HG02852 (cell line): ENCODE measurements at regions not wholly inside any gene's neighbourhood (a gene's known extent, or its start where the extent isn't known, plus 50 kb on each side); places are given as distances from the start of the nearest gene placed in this dataset.
"Not testable (repeated sequence)": the region's sequence is repeated elsewhere in the genome, so short reads cannot be mapped to it uniquely, and the experiment has no call there.

Source experiments
- ATAC-seq: cut with Tn5 transposase; IDR thresholded peaks from one replicate; pipeline ENCODE4 v1.9.1; 2021; ENCODE audit warnings: mild to moderate bottlenecking, moderate library complexity; ENCODE audit not compliant: unreplicated experiment

DNA sequence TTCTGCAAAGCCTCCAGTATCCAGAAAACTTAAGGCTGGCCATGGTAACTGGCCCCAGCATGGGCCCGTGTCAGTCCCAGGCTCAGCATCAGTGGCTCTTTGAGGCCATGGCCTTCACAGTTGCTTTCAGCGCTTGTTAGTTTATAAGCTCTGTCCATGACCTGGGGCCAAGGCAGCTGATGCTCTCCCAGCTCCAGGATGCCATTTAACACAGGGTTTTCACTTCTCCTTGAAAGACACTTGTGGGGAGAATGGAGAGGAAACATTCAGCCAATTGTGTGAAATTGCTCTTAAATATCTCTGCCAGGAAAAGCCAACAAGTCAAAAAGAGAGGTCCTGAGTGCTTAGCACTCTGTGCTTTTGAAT, 321.3 kb downstream of the FOXO1 start:
- ATAC-seq: no peak

DNA sequence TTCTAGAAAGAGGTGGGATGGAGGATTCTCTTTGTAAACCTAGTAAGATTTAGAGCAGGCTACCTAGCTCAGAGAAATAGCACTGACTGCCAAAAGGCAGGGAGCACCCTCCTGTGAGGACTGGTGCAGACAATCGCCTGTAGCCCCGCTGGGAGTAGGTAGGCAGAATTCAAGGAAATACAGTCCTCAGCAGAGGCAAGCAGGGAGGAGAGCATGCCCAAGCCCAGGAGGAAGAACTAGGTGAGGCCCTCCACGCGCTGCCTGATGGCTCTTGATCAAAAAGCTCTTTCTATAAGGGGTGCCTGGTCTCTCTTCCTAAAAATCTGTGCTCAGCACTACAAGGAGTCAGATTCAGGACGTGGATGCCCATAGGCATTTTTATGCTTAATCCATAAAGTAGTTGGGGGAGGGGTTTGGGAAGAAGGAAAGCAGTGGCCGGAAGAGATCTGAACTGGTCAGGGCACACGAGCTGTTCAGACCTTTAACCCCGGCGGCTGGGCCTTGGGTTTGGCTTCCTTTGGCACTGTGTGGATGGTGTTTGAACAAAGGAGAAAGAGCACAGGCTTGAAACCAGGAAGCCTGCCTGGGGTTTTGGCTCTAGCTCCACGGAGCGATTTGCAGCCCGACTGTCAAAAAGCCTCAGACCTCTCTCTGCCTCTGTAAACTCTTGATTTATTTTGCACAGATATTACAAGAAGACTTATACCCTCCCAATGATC, 320.6 kb downstream of the FOXO1 start:
- no peak for ATAC-seq

DNA sequence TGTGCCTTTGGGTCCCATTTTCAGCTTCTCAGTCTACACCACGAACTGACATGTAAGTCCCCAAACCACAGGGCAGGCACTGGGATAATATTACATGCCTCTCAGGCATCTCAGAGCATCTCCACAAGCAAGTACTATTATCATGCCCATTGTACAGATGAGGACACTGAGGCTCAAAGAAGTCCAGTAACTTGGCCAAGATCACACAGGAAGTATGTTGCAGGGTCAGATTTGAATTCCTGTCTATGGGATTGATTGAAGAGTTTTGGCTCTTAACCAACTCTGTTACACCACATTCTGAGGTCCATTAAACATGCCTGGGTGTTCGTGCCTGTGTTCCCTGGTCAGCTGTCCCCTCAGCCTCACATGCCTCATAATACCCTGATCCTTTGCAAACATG, 319.8 kb downstream of the FOXO1 start:
- ATAC-seq: no peak

DNA sequence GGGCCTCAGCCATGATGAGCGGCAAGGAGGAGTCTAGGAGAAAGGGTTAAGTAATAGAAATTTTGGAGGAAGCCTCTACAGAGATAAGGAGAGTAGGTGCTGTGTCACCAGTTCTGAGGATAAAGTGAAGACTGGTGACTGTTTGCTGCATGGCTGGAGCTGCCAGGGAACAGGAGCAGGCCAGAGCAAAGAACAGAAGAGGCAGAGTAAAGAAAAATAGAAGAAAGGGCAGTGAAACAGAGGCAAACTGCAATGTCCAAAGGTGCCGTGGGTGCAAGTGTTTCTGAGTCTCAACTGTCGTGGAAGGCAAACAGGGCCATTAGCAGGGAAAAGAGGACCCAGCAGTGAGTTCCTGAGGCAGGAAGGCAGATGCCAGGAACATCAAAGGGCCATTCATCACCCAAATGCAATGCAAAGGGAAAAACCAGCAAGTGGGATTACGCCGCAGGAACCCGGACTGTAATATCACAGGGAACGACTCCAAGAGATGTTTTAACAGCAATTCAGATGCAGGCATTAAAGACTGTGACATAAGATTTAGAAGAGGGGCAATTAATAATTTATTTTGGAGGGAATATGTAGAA, 318.3 kb downstream of the FOXO1 start:
- ATAC-seq: no peak

DNA sequence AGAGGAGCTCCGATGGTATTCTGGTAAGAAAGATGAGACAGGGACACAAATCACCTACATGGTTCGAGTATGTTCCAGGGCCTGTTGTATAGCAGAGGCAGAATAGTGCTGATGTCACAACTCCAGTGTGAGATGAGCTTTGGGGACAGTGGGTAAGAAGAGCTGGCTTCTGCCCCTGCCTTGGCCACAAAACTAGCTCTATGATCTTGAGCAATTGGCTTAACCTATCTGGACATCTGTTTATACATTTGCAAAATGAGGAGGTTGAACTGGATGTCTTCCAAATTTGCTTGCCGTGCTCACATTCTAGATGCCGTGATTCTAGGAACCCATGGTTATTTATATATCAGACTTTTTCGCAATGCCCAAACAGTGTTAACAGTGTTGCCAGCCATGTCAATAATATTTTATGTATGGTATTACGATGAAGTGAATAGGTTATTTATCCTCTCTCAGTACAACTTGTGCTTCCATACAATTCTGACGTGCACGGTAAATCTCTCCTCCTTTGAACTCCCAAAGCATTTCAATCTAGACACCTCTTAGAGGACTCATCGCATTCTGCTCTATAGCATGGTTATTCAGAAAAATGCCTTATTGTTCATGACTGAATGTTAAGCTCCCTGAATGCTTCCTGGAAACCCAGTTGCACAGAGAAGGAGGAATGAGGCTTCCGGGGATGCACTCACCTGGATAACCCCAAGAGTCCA, 316.0 kb downstream of the FOXO1 start:
- no peak for ATAC-seq

DNA sequence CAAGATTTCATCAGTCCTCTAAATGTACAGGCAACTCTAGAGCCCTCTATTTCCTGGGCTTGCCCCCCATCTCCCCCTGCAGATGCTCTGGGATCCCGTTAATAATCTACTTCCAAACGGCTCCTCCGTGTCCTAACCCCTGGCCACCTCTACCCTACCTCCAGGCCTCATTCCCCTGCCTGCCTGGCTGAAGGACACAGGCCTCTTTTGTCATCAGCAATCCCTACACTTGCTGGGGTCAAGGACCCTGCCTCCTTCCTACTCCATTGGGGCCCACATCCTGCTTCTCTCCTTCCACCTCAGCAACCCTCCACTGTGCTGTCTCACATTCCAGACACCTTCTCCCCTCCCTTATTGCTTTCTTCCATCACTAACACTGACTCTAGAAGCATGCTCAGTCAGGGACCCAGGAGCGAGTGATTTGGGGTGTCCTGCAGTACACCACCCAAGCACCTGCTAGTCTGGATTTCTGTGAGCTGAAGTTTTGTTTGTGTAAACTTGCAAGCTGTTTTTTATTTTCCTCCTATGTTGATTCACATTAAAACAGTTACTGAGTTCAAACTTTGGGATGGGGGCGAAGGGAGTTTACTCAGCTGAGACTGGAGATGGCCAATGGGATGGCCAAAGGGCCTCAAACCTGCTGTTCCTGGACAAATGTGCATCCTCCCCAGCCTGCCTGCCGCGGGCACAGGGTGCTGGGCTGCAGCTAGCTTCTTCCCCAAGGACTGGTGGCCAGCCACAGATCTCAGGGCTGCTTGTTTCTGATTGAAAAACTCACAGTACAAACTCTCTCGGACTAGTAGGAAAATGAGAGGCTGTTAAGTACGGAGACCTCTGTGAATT, 314.7 kb downstream of the FOXO1 start:
- no peak for ATAC-seq

DNA sequence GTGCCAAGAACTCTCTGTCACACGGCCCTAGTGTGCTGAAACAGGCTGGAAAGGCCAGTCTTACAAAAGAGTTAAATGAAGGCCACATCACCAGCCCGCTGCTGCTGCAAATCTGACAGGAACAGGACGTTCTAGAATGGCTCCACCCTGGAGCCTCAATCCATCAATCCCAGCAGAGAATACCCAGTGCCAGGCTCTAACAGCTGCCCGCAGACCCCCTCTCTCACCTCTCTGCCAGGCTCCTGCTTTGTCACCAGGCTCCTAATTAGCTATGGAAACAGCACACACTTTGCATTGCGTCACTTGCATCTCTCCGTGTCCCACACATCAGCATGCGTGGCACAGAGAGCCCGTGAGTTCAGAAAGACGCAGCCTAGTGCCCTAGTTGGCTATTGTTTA, 314.1 kb downstream of the FOXO1 start:
- ATAC-seq: no peak

DNA sequence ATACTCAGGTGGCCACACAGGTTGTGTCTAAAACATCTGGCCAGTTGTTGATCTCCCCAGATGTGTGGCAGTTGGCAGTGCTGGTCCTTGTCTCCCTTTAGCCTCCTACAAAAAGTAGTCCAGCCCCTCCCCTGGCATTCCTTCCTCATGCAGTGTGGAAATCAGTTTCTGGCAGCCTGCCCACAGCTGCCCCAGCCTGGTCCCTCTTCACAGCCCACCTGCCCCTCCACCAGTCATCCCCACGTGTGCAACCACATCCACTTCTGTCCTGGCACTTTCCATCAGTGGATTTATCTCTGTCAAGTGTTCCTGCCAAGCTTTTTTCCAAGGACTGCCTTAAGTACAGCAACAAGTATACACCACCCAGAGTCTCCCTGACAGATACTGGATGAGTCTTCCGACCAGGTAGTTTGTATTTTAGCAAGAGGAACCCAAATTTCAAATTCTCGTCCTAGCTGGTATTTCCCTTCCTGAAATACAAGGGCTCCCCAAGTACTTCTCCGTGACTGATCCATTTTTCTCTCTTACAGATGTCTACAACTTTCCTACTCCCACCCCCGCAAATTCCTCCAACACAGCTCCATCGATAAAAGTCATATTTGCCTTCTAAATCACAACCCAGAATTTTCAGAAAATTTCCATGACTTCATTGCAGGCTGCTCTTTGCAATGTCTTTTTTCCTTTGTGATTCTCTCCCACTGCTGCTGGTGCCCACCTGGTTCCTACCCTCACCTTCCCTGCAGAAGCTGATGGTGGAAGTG, 313.5 kb downstream of the FOXO1 start:
- no peak for ATAC-seq

DNA sequence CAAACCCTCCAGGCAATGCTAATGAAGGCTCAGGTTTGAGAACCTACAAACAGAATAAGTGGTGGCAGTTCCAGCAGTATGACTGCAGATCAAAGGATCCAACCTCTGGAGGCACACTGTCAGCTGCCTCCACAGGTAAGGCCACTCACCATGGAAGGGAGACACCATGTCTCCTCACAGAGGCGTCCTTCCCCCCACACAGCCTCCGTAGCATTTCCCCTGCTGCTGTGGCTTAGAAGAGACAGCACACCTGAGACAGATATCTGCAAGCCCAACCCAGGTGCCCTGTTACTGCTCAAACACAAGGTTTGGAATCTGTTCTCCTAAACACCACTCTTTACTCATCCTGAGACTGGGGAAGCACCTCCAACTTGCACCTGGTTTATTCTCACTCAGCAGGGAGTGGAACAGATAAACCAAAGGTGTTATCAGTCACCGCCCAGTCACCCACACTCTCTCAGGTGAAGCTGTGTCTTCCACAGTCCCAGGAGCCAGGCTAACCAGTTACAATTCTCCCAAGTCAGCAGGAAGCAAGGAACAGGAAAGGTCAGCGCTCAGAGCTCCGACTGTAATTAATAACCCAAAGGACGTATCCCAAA, 311.2 kb downstream of the FOXO1 start:
- ATAC-seq: no peak

DNA sequence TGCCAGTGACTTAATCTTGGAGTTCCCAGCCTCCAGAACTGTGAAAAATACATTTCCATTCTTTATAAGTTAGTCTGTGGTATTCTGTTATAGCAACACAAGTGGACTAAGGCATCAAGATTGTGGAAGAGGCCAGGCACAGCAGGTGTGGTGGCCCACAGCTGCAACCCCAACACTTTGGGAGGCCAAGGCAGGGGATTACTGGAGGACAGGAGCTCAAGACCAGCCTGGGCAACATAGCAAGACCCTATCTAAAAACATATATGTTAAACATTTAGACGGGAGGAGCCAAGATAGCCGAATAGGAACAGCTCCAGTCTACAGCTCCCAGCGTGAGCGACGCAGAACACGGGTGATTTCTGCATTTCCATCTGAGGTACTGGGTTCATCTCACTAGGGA, 310.4 kb downstream of the FOXO1 start:
- ATAC-seq: no peak

DNA sequence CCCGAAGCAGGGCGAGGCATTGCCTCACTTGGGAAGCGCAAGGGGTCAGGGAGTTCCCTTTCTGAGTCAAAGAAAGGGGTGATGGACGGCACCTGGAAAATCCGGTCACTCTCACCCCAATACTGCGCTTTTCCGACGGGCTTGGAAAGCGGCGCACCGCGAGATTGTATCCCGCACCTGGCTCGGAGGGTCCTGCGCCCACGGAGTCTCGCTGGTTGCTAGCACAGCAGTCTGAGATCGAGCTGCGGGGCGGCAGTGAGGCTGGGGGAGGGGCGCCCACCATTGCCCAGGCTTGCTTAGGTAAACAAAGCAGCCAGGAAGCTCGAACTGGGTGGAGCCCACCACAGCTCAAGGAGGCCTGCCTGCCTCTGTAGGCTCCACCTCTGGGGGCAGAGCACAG, 310.0 kb downstream of the FOXO1 start:
- not testable (repeated sequence) for ATAC-seq

DNA sequence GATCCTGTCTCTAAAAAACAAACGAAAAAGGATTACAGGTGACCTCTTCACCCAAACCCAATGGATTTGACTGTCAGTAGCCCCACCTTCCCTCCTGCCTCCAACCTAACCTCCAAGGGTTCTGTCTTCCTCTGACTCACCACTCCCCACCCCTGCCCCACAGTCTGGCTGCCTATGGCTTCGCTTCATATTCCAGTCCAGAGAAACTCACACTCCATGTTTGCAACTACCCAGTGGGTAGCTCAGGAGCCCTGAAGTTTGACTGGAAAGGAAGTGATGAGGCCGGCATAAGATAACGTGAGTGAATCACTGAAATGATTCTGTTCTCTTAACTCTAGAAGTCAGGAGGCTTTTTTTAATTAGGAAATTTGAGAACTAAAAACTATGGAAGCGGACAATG, 303.9 kb downstream of the FOXO1 start:
- no peak for ATAC-seq

DNA sequence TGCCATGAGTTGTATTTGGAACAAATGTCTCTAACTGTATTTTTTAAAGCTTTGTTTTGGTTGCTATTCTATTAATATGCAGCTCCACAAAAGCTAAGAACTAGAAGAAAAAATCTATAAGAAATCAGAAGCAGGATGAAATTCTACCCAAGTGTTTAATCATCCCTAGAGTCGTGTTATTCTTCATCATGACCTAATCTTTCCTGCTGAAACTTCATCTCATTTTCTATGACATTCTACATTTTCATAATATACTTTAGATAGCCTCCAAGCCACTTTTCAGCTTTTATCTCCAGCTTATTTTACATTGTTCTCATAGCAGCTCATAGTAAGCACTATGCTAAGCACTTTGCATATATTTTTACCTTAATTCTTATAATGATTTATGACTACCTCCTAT, 302.8 kb downstream of the FOXO1 start:
- ATAC-seq: no peak

DNA sequence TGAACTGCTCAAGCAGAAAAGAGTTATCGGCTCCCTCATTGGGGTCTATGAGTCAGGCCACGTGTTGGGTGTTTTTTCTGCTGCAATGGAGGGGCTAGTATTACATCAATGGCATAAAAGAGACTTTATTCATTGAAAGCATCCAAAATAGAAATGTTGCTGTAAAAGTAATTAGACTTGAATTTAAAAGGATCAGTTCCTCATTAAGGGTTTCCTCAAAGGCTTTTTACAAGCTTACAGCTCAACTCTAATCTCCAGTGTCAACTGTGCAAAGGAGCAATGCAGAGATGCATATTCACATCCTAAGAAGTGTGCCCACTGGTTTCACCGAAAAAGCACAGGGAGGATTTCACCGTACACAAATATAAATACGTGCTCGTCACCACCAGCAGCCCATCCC, 300.3 kb downstream of the FOXO1 start:
- ATAC-seq: no peak

DNA sequence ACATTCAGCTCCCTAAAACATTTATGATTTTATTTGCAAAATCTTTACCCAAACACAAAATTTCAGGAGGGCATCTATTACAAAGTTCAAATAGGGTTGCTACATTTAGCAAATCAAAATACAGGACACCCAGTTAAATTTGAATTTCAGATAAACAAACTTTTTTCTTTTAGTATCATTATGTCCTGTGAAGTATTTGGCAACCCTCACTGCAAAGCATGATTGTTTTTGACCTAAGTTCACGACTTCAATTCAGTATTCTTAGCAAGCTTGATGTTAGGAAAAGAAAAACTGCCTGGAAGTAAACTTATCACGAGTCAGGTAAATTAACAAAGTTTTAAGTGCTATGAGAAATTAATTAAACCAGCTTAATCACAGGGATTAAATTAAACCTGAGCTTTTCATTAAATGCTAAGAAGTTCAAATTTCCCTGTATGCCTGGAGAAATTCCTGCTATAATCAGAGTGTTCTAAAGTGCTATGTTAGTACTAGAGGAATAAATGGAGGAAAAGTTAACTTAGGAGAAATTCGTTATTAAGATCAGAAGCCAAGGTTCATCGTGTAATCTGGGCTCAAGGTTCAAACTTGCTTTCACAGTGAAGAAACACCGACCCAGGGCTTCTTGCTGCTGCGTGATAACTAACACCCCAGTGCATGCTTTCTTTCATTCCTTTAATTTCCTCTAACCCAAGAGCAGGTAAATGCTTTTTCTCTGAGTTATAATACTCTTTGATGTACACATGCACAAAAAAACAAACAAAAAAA, 298.1 kb downstream of the FOXO1 start:
- ATAC-seq: no peak

DNA sequence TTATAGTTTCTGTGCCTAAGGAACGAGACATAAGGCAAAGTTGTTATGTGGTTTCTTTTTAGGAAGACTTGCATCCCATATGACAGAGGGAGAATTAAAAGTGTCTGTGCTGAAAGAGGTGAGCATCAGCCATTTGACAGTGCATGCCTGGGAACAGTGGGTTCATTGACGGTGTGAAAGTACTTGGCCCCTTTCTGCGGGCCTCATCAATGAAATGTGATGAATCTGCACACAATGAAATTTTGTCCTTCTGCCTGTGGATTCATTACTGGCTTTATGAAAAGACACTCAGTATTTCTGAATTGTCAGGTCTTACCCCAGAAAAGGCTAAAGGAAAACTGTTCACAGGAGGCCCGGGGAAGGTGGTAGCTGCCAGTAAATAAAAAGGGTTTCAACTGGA, 295.8 kb downstream of the FOXO1 start:
- no peak for ATAC-seq

DNA sequence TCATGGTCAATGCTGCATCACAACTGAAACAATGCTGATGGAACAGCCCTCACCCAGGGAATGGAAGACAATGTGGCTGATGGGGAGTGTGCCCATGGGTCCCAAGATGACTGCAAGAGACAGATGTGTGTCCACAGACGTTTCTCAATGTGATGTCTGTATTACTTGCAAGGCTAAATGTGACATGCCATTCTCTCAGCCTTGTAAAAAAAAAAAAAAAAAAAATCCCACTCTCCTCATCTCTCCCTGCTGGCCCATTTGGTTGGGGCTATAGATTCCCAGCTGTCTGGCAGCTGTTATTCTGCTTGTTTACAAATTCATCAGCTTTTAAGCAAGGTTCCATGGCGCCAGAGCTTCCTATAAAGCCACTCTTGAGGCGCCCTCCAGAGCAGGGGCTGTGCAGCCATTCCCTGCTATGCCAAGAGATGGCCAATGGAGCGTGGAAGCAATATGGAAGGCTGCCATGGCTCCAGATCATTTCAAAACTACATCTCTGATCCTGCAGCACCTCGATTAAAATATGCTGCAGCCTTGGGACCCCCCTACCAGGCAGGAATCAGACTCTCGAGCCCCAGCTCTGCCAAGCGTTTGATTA, 294.8 kb downstream of the FOXO1 start:
- no peak for ATAC-seq

DNA sequence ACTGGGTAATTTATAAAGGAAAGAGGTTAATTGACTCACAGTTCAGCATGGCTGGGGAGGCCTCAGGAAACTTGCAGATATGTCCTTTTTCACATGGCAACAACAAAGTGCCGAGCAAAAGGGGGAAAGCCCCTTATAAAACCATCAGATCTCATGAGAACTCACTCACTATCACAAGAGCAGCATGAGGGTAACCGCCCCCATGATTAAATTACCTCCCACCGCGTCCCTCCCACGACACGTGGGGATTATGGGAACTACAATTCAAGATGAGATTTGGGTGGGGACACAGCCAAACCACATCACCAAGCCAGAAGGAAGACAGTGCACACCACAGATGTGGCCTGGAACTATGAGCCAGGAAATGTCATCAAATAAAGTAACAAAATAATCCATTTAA, 292.8 kb downstream of the FOXO1 start:
- ATAC-seq: not testable (repeated sequence)

DNA sequence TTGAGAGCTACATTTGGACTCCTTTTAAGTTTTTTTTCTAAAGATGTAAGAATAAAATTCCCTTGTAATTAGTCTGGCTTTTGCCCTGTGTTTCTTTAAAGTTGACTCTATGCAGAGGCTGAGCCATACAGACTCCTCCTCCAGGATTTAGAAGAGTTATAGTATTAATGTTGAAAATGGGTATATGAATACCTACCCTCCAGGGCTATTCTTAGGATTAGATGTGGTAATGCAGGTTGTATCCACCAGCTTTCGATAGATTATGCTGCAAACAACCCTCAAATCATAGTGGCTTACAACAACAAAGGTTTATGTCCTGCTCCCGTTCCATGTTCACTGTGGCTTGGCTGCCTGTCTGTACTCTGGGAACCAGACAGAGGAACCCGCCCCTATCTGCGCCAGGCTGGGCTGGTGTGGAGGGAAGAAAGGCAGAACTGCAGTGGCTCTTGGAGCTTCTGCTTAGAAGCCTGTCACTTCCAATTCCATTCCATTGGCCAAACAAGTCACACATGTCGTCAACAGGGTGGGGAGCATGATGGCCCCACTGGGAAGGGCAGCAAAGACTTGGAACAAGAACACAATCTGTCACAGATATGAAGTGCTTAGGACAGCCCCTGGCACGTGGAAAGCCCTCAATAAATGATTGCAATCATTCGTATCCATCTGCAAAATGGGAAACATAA, 290.8 kb downstream of the FOXO1 start:
- ATAC-seq: no peak
